Right lobe of liver (tissue), 4 donors: ENCODE measurements at regions not wholly inside any gene's neighbourhood (a gene's known extent, or its start where the extent isn't known, plus 50 kb on each side); places are given as distances from the start of the nearest gene placed in this dataset.

Source experiments
- CTCF ChIP-seq, 4 donors: fragments of 200-600 bp in 3 of 4; fragments of 450-650 bp in 1 of 4; IDR thresholded peaks; one replicate each; pipeline versions ENCODE4 v1.5.1 to v1.8.0; 2016 to 2022; ENCODE audit warnings: antibody characterized with exemption in 4 of 4, mild to moderate bottlenecking in 2 of 4
- POLR2A ChIP-seq: fragments of 450-650 bp; IDR thresholded peaks from one replicate; pipeline ENCODE4 v1.6.1; 2017; ENCODE audit warnings: antibody characterized with exemption, mild to moderate bottlenecking
- donor health status: DM: no; HTN: no; CAD: no.
- donor health status: DM: no; HTN: no; CAD: no.
- donor health status: DM: no; HTN: yes; CAD: no.

- TF ChIP-seq CTCF (IDR thresholded peaks at IDR 0.05) = no peak
- no peak for TF ChIP-seq POLR2A
Observed at GRCh38 chr2:103285354-103285753, 523.5 kb downstream of the TMEM182 start.
